Left renal cortex interstitium (tissue), 4 donors: ENCODE measurements at regions not wholly inside any gene's neighbourhood (a gene's known extent, or its start where the extent isn't known, plus 50 kb on each side); places are given as distances from the start of the nearest gene placed in this dataset.

Source experiments
- DNase-seq, 4 donors: peaks; one replicate each; pipeline ENCODE4 v3.0.0-alpha.2; 2013; ENCODE audit warnings: low read depth in 4 of 4, low spot score in 2 of 4, missing footprints in 1 of 4

- DNase-seq: no peak
Measured at GRCh38 chr2:8045081-8045614, 636.7 kb upstream of the ID2 start.

- DNase-seq: no peak
Measured at GRCh38 chr2:8046849-8047248, 635.0 kb upstream of the ID2 start.

GRCh38 chr2:8049176-8049575 is 632.7 kb upstream of the ID2 start:
- peak; percentile 13 to 54 (median 34) for DNase-seq

GRCh38 chr2:8049851-8050571 is 631.8 kb upstream of the ID2 start:
- no peak for DNase-seq

GRCh38 chr2:8053216-8053615 is 628.6 kb upstream of the ID2 start:
- DNase-seq: no peak

GRCh38 chr2:8054070-8054469 is 627.8 kb upstream of the ID2 start:
- no peak for DNase-seq

GRCh38 chr2:8058652-8059051 is 623.2 kb upstream of the ID2 start:
- no peak for DNase-seq

GRCh38 chr2:8059255-8059654 is 622.6 kb upstream of the ID2 start:
- DNase-seq: no peak

GRCh38 chr2:8059794-8060193 is 622.1 kb upstream of the ID2 start:
- no peak for DNase-seq

- no peak for DNase-seq
Measured at GRCh38 chr2:8061219-8061618, 620.6 kb upstream of the ID2 start.

- DNase-seq: no peak
Measured at GRCh38 chr2:8064603-8065002, 617.3 kb upstream of the ID2 start.

- no peak for DNase-seq
Measured at GRCh38 chr2:8065191-8065590, 616.7 kb upstream of the ID2 start.

- no peak for DNase-seq
Measured at GRCh38 chr2:8067784-8068336, 614.0 kb upstream of the ID2 start.

GRCh38 chr2:8072907-8073306 is 608.9 kb upstream of the ID2 start:
- DNase-seq: no peak

- DNase-seq: no peak
Measured at GRCh38 chr2:8073916-8074315, 607.9 kb upstream of the ID2 start.

GRCh38 chr2:8076448-8077342 is 605.2 kb upstream of the ID2 start:
- no peak for DNase-seq

- no peak for DNase-seq
Measured at GRCh38 chr2:8078705-8079104, 603.2 kb upstream of the ID2 start.

- no peak for DNase-seq
Measured at GRCh38 chr2:8080063-8080462, 601.8 kb upstream of the ID2 start.

GRCh38 chr2:8081130-8081529 is 600.7 kb upstream of the ID2 start:
- no peak for DNase-seq

GRCh38 chr2:8082840-8083239 is 599.0 kb upstream of the ID2 start:
- no peak for DNase-seq

GRCh38 chr2:8086357-8086756 is 595.5 kb upstream of the ID2 start:
- no peak for DNase-seq
